Fibroblast of upper back skin (primary cell): ENCODE measurements at regions not wholly inside any gene's neighbourhood (a gene's known extent, or its start where the extent isn't known, plus 50 kb on each side); places are given as distances from the start of the nearest gene placed in this dataset.
"Not testable (repeated sequence)": the region's sequence is repeated elsewhere in the genome, so short reads cannot be mapped to it uniquely, and the experiment has no call there.

ENCODE experiments used
- DNase-seq: peaks from one replicate; pipeline ENCODE4 v3.0.0-alpha.2; 2013

DNA sequence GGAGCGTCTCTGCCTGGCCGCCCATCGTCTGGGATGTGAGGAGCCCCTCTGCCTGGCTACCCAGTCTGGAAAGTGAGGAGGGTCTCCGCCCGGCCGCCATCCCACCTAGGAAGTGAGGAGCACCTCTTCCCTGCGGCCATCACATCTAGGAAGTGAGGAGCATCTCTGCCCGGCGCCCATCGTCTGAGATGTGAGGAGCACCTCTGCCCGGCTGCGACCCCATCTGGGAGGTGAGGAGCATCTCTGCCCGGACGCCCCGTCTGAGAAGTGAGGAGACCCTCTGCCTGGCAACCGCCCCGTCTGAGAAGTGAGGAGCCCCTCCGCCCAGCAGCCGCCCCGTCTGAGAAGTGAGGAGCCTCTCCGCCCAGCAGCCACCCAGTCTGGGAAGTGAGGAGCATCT, 84.5 kb downstream of the IDS start:
- DNase-seq = not testable (repeated sequence)

DNA sequence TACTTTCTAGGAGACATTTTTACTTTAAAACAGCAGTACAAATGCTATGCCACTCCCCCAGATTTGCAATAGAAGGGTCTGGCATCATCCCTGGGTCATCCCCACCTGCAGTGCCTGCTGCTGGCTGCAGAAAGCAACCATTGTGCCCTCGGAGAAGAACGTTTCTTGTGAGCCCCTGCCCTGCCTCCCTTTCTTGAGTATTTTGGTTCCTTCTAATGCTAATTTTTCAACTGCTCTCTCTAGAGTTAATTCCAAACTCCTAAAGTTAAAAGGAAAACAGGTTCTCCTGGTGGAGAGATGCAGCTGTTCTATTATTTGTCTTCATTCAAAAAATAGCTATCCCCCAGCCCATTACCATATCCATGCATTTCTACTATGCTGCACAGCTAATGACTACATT, 107.1 kb downstream of the IDS start:
- DNase-seq = no peak

DNA sequence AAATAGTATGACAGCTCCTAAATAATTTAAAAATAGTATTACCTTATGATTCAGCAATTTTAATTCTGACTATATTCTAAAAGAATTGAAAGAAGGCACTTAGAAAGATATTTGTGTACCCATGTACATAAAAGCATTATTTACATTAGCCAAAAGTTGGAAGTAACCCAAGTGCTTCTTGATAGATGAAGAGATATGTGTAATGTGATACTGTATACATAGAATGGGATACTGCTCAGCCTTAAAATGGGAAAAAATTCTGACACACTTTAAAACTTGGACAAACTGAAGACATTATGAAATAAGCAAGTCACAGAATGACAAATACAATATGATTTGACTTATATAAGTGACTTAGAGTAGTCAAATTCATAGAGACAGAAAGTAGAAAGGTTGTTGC, 112.2 kb downstream of the IDS start:
- DNase-seq = peak; percentile 49

DNA sequence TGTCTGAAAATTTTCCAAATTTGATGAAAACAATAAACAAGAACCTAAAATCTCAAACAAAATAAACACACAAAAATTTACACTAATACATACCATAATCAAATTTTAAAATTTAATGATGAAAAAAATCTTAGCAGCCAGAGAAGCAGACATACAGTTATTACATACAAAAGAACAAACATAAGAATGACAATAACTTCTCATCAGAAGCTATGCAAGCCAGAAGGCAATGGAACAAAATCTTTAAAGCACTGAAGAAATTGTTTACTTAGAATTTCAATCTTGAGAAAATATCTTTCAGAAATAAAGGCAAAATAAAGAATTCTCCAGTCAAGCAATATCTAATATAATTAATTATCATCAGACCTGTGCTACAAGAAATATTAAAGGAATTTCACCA, 121.3 kb downstream of the IDS start:
- no peak for DNase-seq

DNA sequence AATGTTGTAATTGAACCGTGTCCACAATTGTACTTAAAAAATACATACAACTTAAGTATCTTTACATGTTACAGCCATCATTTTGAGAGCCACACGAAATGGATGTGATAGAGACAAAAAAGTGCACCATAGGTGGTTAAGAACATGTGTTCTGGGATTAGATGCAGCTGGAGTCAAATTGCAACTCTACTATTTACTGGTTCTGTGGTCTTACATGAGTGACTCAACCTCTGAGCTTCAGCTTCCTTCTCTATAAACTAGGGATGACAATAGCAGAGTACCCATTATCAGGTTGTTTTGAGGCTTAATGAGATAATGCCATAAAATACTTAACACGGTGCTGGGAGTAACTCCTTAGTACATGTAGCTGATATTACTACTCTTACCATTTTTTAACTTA, 130.4 kb downstream of the IDS start:
- peak; percentile 63 for DNase-seq

DNA sequence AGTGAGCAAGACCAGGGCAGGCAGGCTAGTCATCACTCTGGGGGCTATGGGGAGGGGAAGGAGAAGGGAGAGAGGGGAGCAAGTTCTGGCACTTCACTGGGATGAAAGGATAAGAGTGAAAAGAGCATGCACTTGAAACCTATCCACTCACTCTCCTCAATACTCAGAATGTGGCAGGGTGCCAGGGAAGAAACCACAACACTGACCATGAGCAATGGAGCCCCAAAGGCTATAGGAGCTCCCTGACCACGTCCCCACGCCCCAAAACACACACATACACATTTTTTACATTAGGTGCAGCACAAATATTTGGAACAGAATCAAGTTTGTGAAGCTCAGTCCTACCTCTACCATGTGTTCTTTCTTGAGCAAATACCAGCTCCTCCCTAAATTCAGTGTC, 132.2 kb downstream of the IDS start:
- DNase-seq = peak; percentile 80

DNA sequence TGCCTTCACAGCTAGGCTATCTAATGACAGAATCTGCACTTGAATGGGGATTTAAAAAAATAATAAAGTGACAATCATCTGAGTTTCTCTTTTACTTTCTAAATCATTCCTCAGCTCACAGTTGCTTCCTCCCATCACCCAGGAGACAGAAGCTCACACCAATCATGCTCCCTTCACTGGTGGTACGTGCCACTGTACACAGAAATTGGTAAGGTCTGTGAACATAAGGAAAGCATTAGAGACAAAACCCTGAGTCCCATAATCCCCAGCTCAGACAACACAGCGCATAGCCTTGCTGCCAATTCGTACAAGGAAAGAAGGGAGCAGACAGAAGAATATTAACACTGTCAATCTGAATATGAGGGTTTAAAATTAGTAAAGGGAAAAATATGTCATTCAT, 133.1 kb downstream of the IDS start:
- DNase-seq = peak; percentile 88

DNA sequence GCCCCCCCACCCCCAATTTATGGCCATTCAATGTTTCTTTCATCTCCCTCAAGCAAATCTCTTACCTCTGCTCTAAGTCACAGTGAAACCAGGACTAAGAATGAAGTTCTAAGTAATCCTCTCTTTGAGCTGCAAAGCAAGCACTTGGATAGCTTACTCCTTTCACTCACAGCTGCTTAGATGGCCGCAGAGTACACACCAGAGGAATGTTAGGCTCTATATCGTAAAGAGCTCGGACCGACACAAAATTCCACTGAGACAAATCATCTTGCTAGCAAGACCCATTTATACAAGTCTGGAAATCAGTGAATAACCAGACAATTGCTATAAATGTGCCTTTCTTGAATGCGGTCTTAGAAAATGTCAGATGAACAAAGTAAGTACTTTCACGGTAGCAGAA, 135.0 kb downstream of the IDS start:
- DNase-seq = peak; percentile 74

DNA sequence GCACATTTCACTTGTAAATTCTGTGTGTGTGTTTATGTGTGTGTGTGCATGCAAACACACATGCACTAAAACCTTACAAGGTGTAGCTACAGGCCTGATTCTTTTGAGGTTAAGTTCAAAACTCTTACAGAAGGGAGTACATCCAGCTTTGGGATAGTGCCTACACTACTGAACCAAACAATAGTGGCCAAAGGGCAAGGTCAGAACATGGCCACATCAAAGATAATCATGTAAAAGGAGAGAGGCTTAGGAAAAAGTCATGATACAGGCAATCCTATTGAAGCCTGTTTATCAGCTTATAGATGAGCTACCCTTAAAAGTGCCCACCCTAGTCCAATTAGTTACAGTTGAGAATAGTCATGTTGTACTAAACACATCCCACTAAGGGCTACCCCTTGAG, 139.6 kb downstream of the IDS start:
- no peak for DNase-seq

DNA sequence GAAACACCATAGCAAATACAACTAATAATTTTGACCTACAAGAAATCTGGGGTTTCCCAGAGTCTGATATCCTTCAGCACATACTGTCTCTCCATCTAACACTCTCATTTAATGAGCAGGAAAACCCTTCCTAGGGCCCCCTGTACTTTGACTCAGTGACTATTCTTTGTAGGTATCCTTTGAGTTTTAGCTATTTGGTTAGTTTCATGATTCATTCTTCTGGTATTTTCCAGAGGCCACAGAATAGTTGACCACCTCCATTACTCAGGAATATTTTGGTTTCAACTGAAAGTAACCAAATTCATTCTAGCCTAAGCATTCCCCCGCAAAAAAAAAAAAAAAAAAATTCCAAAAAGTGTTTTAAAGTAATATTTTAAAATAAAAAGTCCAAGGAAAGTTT, 140.0 kb downstream of the IDS start:
- DNase-seq = peak; percentile 82

DNA sequence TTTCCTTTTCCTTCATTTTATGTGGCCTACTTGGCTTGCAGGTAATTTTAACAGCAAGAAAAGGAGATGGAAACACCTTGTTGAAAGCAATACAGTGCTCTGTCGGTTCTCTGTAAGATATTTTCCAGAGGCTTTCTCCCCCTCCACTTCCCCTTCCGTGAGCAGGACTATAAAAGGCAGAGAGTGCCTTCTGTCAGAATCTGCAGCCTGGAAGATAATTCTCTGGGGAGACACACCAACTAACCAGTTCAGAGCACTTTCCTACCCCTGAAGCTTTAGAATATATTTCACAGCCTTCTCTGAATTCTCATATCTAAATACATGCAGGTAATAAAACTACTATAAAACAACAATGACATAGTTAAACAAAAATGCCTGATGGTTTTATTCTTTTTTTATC, 141.1 kb downstream of the IDS start:
- no peak for DNase-seq

DNA sequence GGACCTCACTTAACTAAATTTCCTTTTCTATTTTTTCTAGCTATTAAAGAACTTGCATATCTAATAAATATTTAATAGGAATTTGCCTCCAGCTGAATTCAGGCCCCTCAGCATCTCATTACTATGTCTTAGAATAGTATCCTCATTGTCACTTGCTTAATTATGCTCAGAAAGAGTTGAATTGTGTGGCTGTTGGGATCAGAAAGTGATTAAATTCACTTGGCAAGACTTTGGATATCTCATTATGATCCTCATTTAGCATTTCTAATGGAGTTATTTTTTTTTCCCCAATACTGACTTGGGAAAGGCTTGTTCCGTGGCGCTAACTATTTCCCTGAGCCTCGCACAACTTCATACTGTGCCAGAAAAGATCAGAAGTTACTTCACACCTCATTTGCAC, 158.8 kb downstream of the IDS start:
- DNase-seq = no peak

DNA sequence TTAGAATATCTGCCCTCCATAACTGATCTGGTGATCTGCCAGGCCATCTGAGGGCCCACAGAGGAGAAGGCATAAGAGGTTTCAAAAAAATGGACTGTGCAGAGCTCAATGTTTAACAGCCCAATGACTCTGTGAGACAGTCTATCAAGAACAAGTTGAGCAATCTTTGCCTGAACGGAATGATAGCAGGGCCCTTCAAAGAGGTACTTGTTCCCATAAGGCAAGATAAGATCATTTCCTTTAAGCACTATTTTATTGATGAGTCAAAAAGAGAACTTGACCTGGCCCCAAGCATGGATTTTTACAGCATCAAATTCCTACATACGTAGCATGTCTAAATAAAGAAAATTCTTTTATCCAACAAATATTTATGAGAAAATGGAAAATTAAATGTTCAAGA, 182.8 kb downstream of the IDS start:
- DNase-seq = peak; percentile 4

DNA sequence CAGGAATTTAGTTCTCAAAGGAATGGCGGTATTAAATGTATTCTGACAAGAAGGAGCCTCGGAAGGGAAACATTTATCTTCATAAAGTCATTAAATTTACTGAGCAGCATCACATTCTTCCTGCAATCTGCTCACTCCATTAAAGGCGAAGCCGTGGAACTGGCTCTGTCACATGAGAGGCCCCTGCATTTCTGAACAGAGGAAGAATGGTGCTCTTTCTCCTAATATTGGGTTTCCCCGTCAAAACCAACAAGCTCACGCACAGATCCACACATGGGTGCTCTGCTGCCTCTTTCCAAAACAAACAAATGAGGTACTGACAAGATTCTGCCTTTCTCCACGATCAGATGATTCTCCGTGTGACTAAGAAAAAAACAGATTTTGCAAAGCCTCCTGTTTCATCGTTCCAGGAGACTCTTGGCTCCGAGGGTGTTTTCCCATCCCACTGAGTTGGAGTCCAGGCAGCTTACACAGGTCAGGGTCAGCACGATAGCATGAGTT, 191.2 kb downstream of the IDS start:
- peak; percentile 58 for DNase-seq

DNA sequence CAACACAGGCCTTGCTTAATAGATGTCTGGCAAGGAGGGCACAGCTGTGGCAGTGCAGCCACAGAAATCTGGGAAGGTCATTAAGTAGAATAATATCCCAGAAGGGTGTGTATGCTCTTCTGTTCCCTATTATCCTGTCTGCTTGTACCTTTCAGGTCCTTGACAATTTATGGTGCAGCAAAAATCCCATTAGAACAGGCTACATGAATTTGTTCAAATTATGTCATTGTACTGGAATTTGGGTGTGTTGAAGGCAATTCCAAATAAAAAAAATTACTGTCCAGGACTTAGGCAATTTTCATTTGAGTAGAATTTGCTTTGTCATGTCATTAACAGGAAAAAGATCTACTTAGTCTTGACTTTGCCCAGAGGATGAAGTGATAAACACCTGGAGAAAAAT, 192.1 kb downstream of the IDS start:
- DNase-seq = peak; percentile 29

DNA sequence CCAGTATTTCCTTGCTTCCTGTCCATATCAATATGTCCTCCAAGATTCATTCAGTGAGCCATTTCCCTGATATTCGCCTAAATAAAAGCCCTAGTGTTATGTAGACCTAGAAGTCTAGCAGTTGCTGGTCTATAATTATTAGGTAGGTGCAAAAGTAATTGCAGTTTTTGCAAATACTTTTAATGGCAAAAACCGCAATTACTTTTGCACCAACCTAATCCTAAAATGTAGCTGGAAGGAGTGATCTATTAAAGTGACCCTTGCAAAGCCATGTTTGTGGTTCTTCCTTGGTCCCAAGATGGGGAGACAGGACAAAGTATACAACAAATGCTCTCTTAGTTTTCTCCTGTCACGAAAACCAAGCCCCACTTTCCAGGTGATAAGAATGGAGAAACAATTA, 193.0 kb downstream of the IDS start:
- no peak for DNase-seq

DNA sequence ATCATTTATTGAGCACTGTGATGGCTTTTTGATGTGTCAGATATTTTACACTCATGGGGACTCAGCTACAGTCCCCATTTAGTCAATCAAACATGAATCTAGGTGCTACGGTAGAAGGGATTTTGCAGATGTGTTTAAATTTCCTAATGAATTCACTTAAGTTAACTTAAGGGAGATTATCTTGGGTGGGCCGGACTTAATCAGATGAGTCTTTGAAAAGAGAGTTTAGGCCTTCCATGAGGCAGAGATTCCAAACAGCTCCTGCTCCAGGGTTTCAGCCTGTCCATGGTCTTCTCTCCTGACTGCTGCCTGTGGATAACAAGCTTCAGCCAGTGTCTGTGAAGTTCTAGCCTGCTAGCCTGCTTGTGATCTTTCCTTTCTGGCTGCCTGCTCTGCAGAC, 202.4 kb downstream of the IDS start:
- DNase-seq = no peak

DNA sequence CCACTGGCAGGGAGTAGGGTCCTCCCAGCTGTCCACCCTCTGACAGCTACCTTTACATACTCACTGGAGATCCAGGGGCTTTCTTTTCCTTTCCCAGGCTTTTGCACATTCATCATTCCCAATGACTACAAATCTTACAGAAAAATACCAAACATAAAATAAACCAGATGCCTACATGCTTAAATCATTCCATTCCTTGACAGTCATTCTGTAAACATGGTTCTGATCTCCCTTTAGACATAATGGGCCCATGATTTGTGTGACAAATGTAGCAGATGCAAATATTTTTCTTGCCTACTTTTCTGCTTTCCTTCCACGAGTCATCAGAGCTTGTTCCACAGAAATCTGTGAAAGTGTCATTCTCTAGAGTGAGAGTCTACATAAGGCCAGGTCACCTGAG, 207.0 kb downstream of the IDS start:
- peak; percentile 12 for DNase-seq

DNA sequence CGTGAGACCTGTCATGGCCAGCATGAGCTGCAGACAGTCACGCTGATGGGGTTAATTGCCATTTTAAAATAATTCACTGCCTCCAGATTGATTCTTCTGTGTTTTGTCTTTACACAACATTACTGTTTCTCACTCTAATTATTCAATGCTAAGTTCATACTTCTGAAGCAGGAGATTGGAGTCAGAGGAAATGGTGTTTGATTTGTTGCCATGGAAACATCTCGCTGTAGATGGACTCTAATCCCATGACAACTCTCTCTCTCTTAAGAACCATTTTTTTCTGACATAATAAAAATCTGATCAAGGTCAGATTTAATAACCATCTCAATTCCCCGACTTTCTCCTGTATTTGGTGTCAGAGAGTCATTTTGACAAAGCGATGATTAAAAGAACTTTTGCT, 209.0 kb downstream of the IDS start:
- DNase-seq = no peak

DNA sequence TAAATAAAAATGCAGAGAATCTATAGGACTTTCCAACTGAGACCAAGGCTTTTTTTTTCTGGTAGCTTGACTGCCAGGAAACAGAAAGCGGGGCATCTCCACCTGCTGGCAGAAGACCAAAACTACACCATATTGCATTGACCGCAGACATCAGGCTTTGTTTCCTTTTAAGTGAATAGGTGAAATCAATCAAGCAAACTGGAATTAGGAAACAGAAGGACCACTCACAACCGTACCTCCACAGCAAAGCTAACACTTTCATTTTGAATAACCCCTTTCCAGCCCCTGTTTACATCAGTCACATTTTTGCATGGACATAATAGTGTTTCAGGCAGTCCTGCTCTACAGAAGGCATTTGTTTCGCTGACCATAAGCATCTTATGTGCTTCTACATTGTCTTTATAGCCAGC, 218.2 kb downstream of the IDS start:
- peak; percentile 50 for DNase-seq

DNA sequence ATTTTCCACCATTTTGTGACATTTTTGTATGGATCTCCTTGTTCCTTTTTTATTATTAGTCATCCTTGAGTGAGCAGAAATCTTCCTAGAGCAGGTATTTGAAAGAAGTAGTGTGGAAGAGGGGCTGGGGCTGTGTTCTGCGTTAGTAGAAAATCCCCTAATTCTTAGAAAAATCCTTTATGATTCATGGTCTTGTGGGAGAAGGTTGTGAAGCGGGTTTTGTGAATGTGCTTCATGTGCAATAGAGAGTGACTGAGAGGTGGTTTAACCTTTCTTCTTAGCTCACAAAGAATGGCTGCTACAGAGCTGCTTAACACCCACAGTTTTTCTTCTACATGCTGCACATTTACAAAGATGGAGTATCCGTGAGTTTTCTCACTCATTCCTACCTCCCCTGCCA, 220.5 kb downstream of the IDS start:
- no peak for DNase-seq

DNA sequence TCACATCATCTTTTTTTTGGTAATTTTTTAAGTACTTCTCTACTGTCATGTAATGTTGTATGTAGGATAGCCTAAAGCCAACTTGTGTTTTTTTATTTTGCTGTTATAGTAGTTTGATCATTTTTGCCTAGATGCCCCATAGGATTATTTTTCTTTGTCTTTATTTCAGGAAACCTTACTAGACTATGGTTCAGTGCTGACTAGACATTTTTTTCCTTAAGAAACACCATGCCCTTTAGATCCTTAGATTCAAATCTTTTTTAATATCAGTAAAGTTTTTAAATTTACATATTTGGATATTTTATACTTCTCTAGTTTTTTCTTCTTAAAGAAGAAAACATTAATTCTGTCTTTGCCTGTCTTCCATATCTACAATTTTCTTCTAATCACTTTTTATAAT, 221.3 kb downstream of the IDS start:
- no peak for DNase-seq

DNA sequence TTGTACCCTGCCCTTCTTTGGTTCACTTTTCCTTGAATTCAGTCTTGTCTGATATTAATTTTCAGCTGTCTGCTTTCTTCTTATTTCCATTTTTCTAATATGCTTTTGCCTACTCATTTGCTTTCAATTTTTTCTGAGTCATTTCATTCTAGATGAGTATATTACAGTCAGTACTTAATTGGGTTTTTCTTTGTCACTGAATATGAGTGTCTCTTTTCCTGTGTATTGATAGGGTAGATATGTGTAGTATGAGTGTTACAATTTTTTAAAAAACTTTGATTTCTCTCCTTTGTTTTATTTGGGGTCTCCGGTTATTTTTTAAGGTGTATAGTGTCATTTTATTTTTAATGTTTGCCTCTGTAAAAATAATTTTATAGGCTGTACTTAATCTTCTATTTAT, 222.2 kb downstream of the IDS start:
- no peak for DNase-seq

DNA sequence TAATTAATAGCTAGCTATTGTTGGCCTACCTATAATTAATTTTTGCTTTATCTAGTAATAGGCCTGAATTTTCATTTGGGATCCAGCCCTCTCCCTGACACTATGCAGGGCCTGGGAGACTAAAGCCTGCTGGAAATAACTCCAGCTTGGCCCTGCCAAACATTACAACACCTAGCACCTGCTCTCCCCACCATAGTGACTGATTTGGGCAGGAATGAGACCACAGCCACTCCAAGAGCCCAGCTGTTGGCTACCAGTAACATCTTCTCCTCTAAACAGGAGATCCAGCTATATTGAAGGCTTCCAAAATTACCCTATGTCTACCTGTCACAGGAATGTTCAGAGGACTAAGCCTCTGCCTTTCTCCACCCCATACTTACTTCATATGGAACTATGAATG, 225.1 kb downstream of the IDS start:
- no peak for DNase-seq

DNA sequence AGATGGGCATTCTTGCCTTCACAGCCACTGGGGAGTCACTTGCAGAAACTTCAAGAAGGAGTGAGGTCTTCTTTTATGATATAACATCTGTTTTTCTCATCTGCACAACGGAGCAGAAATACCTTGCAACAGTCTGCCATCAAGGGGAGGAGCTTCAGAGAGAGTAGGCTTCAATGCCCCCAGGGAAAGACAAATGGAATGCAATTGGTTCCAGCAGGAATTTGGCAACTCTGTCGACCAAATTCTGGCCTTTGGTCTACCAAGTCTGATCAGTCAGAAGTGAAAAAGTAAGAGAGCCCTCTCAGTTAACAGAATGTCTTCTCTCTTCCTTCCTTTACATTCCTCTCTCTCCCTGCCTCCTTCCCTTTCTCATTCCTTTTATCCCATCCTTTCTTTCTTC, 229.3 kb downstream of the IDS start:
- peak; percentile 43 for DNase-seq

DNA sequence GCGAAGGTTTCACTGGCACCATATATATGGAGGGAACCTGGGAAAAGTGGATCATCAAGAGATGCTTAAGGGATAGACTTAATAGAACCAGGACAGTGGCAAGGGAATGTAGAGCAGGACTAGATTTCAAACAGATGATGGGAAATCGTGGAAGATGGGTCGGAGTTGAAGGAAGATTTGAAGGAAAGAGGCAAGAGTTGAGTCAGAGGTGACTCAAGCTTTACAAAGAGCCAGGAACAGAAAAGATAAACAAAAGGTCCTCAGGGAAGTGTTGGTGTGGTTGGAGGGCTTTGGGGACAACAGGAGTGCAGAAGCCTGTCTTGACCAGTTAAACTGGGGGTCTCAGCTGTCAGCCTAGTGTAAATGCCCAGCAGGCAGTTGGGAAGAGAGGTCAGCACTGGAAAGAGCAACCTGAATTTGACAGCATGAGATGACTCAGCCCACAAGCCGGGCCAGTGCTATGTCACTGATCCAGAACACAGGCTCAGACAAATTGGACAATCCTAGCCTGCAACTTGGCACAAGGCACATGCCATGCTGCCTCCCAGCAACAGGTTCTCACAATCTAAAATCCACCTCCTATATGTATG, 230.5 kb downstream of the IDS start:
- no peak for DNase-seq
